Coronary artery (tissue), 2 donors: ENCODE measurements at regions not wholly inside any gene's neighbourhood (a gene's known extent, or its start where the extent isn't known, plus 50 kb on each side); places are given as distances from the start of the nearest gene placed in this dataset.
"Not testable (repeated sequence)": the region's sequence is repeated elsewhere in the genome, so short reads cannot be mapped to it uniquely, and the experiment has no call there.

ENCODE experiments used
- DNase-seq: peaks from one replicate; pipeline ENCODE4 v3.0.0-alpha.2; 2017; ENCODE audit warnings: low spot score
- H3K27ac ChIP-seq, 2 donors: fragments of 200-600 bp; sonication (generic); one replicate each; pipeline ENCODE4 v1.5.1; 2016 to 2019
- H3K4me3 ChIP-seq: fragments of 200-600 bp; sonication (generic); 2 replicates; pipeline ENCODE4 v1.5.1; 2016; ENCODE audit warnings: mild to moderate bottlenecking, moderate library complexity
- CTCF ChIP-seq: fragments of 200-600 bp; sonication (generic); IDR thresholded peaks from one replicate; pipeline ENCODE4 v1.5.1; 2019; ENCODE audit warnings: antibody characterized with exemption

- no peak for DNase-seq
- Histone ChIP-seq H3K27ac (no peak overlapping the region), H3K4me3 (no peak overlapping the region)
- no peak for TF ChIP-seq CTCF
These were observed 75.6 kb downstream of the SHANK2 start for GRCh38 chr11:71176812-71177211.

DNA sequence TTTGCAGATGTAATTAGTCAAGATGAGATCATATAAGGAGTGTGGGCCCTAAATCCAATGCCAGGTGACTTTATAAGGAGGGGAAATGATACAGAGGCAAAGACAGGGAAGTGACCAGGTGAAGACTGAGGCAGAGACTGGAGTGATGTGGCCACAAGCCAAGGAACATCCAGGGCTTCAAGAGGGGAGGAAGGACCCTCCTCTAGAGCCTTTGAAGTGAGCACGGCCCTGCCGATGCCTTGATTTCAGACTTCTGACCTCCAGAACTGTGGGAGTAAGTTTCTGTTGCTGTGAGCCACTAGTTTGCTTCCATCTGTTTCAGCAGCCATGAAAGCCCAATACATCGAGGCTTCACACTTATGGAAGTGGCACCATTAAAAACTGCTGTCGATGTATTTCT is 78.7 kb downstream of the SHANK2 start:
- no peak for TF ChIP-seq CTCF
- Histone ChIP-seq H3K27ac (no peak overlapping the region), H3K4me3 (no peak overlapping the region)
- DNase-seq: peak; percentile 24

GRCh38 chr11:71172680-71173079 is 79.7 kb downstream of the SHANK2 start:
- H3K4me3 ChIP-seq: no peak overlapping the region
- no peak overlapping the region for H3K27ac ChIP-seq
- peak; percentile 43 for DNase-seq
- no peak for TF ChIP-seq CTCF

DNA sequence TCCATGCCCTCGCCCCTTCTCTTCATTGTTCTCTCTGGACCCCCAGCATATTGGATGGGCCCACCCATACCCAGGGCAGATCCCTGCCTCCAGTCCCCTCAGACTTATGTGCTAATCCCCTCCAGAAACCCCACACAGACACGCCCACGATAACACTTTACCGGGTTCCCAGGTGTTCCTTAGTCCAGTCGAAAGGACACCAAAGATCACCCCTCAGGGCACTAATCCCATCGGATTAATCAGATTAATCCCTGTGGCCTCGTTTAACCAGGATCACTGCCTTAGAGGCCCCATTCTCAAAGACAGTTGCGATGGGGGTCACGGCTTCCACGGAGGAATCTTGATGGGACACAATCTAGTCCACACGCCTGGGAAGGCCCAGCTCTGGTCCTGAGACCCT is 80.8 kb downstream of the SHANK2 start:
- H3K27ac ChIP-seq: no peak overlapping the region
- DNase-seq: no peak
- TF ChIP-seq CTCF: no peak

DNA sequence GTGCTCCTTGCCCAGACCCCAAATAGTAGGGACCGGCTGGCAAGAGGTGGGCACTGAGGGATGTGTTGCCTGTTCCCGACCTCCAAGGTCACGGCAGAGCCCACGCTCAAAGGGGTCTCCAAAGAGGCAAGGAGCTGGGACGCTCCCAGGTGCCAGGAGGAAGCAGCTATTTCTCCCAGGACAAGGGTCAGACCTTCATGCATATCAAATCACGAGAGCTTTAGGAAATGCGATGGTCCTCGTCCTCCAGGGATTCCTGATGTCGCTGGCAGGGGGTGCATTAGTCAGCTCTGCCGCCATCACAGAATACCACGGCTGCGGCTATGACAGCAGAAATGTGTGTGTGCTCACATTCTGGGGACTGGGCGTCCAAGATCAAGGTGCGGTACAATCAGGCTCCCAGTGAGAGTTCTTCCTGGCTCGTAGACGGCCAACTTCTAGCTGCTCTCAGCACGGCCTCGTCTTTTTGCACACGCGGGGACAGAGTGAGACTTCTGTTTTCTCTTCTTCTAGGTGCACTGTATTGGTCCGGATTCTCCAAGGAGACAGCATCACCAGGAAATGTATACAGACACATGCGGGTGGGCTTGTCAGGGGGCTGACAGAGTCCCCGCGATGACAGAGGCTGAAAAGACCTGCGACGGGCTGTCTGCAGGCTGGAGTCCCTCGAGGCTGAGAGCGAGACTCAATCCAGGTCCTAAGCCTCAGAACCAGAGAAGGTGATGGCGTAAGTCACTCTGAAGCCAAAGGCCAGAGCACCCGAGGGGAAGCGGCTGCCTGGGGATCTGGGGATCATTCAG is 81.6 kb downstream of the SHANK2 start:
- TF ChIP-seq CTCF: no peak
- peak; percentile 68 for DNase-seq
- Histone ChIP-seq H3K27ac (no peak overlapping the region), H3K4me3 (no peak overlapping the region)

More for the DNA sequence above, 80.8 kb downstream of the SHANK2 start:
- H3K4me3 ChIP-seq: no peak overlapping the region

GRCh38 chr11:71169313-71169712 is 83.1 kb downstream of the SHANK2 start:
- Histone ChIP-seq H3K4me3 (no peak overlapping the region), H3K27ac (no peak overlapping the region)
- no peak for TF ChIP-seq CTCF
- peak; percentile 26 for DNase-seq

DNA sequence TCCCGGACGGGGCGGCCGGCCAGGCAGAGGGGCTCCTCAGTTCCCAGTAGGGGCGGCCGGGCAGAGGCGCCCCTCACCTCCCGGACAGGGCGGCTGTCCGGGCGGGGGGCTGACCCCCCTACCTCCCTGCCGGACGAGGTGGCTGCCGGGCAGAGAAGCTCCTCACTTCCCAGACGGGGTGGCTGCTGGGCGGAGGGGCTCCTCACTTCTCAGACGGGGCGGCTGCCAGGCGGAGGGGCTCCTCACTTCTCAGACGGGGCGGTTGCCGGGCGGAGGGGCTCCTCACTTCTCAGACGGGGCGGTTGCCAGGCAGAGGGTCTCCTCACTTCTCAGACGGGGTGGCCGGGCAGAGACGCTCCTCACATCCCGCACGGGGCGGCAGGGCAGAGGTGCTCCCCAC is 84.6 kb downstream of the SHANK2 start:
- not testable (repeated sequence) for H3K4me3 ChIP-seq, H3K27ac ChIP-seq, DNase-seq
